HG03571 (cell line): ENCODE measurements at regions not wholly inside any gene's neighbourhood (a gene's known extent, or its start where the extent isn't known, plus 50 kb on each side); places are given as distances from the start of the nearest gene placed in this dataset.

ENCODE experiments used
- ATAC-seq: cut with Tn5 transposase; IDR thresholded peaks from one replicate; pipeline ENCODE4 v1.9.1; 2021; ENCODE audit not compliant: unreplicated experiment

GRCh38 chr9:107064378-107064777, 201.4 kb downstream of the ZNF462 start:
- no peak for ATAC-seq

- no peak for ATAC-seq
Measured at GRCh38 chr9:107065549-107065948, 202.6 kb downstream of the ZNF462 start.

GRCh38 chr9:107067739-107068416, 204.9 kb downstream of the ZNF462 start:
- ATAC-seq: no peak

GRCh38 chr9:107068581-107068980, 205.6 kb downstream of the ZNF462 start:
- no peak for ATAC-seq

- ATAC-seq: no peak
Measured at GRCh38 chr9:107070586-107070985, 207.6 kb downstream of the ZNF462 start.

- ATAC-seq: no peak
Measured at GRCh38 chr9:107078061-107078460, 205.0 kb upstream of the RAD23B start.

GRCh38 chr9:107079589-107079988, 203.5 kb upstream of the RAD23B start:
- no peak for ATAC-seq

GRCh38 chr9:107080130-107080529, 202.9 kb upstream of the RAD23B start:
- ATAC-seq: no peak

- ATAC-seq: no peak
Measured at GRCh38 chr9:107086460-107086859, 196.6 kb upstream of the RAD23B start.

- no peak for ATAC-seq
Measured at GRCh38 chr9:107087222-107087621, 195.9 kb upstream of the RAD23B start.

GRCh38 chr9:107090218-107090617, 192.9 kb upstream of the RAD23B start:
- ATAC-seq: no peak

- ATAC-seq: no peak
Measured at GRCh38 chr9:107093365-107094060, 189.6 kb upstream of the RAD23B start.

- ATAC-seq: no peak
Measured at GRCh38 chr9:107094370-107094769, 188.7 kb upstream of the RAD23B start.

- ATAC-seq: no peak
Measured at GRCh38 chr9:107100591-107100990, 182.5 kb upstream of the RAD23B start.

- no peak for ATAC-seq
Measured at GRCh38 chr9:107102011-107102410, 181.1 kb upstream of the RAD23B start.

- ATAC-seq: no peak
Measured at GRCh38 chr9:107103621-107104020, 179.5 kb upstream of the RAD23B start.

- ATAC-seq: no peak
Measured at GRCh38 chr9:107105784-107106183, 177.3 kb upstream of the RAD23B start.

GRCh38 chr9:107106416-107106815, 176.7 kb upstream of the RAD23B start:
- no peak for ATAC-seq

GRCh38 chr9:107108342-107109130, 174.5 kb upstream of the RAD23B start:
- no peak for ATAC-seq

GRCh38 chr9:107109324-107109723, 173.8 kb upstream of the RAD23B start:
- ATAC-seq: no peak

- no peak for ATAC-seq
Measured at GRCh38 chr9:107110153-107110552, 172.9 kb upstream of the RAD23B start.

GRCh38 chr9:107112707-107113243, 170.3 kb upstream of the RAD23B start:
- peak; percentile 91 for ATAC-seq
